ENCODE measurements at regions not wholly inside any gene's neighbourhood (a gene's known extent, or its start where the extent isn't known, plus 50 kb on each side); places are given as distances from the start of the nearest gene placed in this dataset.

DNA sequence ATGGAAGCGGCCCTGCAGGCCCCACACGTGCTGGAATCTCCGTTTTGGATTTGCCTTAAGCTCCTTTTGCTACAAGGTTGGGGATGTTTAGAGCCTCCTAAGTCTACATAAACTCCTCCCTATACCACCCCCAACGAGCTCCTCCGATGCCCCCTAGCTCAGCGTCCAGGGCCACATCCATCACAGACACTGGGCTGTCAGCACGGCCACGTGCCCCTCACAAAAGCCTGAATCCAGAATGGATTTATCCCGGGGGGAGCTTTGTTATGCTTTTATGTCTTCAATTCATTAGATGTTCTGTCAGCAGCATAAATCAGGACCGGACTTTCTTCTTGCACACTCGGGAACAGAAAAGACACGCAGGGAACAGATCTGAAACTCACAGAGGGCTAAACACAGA lies 52.6 kb upstream of the CD82 start:
- no peak overlapping the region for H3K27ac ChIP-seq
- no peaks in the 10 kb centered on the region for H3K4me1 ChIP-seq
- H3K27me3 ChIP-seq = peaks cover 0 to 13% (median 0%) of the 10 kb centered on the region in 3 donors
- H3K36me3 ChIP-seq = no peaks in the 10 kb centered on the region
- intact Hi-C loops (cut with DNase I; ENCODE audit: low total_unique reads) = no loop called here
- H3K4me3 ChIP-seq = no peak overlapping the region
- TF ChIP-seq, protein P1, sequence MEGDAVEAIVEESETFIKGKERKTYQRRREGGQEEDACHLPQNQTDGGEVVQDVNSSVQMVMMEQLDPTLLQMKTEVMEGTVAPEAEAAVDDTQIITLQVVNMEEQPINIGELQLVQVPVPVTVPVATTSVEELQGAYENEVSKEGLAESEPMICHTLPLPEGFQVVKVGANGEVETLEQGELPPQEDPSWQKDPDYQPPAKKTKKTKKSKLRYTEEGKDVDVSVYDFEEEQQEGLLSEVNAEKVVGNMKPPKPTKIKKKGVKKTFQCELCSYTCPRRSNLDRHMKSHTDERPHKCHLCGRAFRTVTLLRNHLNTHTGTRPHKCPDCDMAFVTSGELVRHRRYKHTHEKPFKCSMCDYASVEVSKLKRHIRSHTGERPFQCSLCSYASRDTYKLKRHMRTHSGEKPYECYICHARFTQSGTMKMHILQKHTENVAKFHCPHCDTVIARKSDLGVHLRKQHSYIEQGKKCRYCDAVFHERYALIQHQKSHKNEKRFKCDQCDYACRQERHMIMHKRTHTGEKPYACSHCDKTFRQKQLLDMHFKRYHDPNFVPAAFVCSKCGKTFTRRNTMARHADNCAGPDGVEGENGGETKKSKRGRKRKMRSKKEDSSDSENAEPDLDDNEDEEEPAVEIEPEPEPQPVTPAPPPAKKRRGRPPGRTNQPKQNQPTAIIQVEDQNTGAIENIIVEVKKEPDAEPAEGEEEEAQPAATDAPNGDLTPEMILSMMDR (IDR thresholded peaks at IDR 0.05) = no peak
- no peak for TF ChIP-seq EP300 (IDR thresholded peaks at IDR 0.05)
- TF ChIP-seq POLR2A (IDR thresholded peaks at IDR 0.05) = no peak
- no peak for TF ChIP-seq POLR2AphosphoS5 (IDR thresholded peaks at IDR 0.05)
- 57 to 67% (median 63%) methylated on average over 12 of the region's 12 CpGs for WGBS, 5 donors
- no peak for DNase-seq
- no peaks in the 10 kb centered on the region for H3K9me3 ChIP-seq

DNA sequence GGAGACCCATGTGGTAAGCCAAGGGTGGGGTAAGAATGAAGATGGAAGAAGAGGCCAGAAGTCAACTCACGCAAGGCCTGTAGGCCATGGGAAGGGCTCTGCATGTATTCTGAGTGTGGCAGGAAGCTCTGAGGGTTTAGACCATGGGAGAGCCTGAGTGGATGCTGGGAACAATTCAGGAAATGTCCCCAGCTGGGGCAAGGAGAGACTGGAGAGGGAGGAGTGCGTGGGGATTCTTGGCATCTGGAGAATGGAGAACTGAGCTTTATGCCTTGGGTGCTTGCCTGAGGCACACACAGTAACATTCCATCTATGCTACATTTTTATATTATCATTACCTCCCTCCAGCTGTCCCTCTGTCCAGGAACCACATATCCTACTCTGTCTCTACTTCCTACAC lies 50.4 kb upstream of the CD82 start:
- intact Hi-C loops (cut with DNase I; ENCODE audit: low total_unique reads) = no loop called here
- no peaks in the 10 kb centered on the region for H3K9me3 ChIP-seq
- no peak overlapping the region for H3K27ac ChIP-seq
- DNase-seq = no peak
- TF ChIP-seq POLR2A (IDR thresholded peaks at IDR 0.05) = no peak
- no peak for TF ChIP-seq EP300 (IDR thresholded peaks at IDR 0.05)
- TF ChIP-seq POLR2AphosphoS5 (IDR thresholded peaks at IDR 0.05) = no peak
- TF ChIP-seq, protein P1 (IDR thresholded peaks at IDR 0.05) = no peak
- peaks cover 0 to 7% (median 2%) of the 10 kb centered on the region in 4 donors for H3K4me1 ChIP-seq
- H3K27me3 ChIP-seq = peaks cover 0 to 14% (median 0%) of the 10 kb centered on the region in 3 donors
- H3K36me3 ChIP-seq = no peaks in the 10 kb centered on the region
- H3K4me3 ChIP-seq = no peak overlapping the region
- 81 to 94% (median 90%) methylated on average over 2 of the region's 2 CpGs for WGBS, 5 donors

Measured in stomach (tissue), 8 donors.